Neural progenitor cell (in vitro differentiated cells): ENCODE measurements at regions not wholly inside any gene's neighbourhood (a gene's known extent, or its start where the extent isn't known, plus 50 kb on each side); places are given as distances from the start of the nearest gene placed in this dataset.

Experiments used
- DNase-seq: peaks from one replicate; pipeline ENCODE4 v3.0.0-alpha.2; 2016; ENCODE audit warnings: low spot score
- H2AFZ ChIP-seq: fragments of 200-600 bp; sonication (generic); replicated peaks from 2 replicates; pipeline ENCODE4 v1.6.1; 2016; ENCODE audit warnings: antibody characterized with exemption
- H3F3A ChIP-seq: fragments of 200-600 bp; sonication (generic); 2 replicates; pipeline ENCODE4 v1.6.1; 2016; ENCODE audit warnings: antibody characterized with exemption, low read depth
- H3K27ac ChIP-seq: fragments of 200-600 bp; sonication (generic); 2 replicates; pipeline ENCODE4 v1.5.1; 2016; ENCODE audit warnings: mild to moderate bottlenecking
- H3K27me3 ChIP-seq: fragments of 200-600 bp; sonication (generic); 2 replicates; pipeline ENCODE4 v1.6.1; 2016; ENCODE audit warnings: mild to moderate bottlenecking, moderate library complexity
- H3K36me3 ChIP-seq: fragments of 200-600 bp; sonication (generic); 2 replicates; pipeline ENCODE4 v1.5.1; 2016
- H3K4me1 ChIP-seq: fragments of 200-600 bp; sonication (generic); 2 replicates; pipeline ENCODE4 v1.6.1; 2016; ENCODE audit warnings: mixed run types
- H3K4me2 ChIP-seq: fragments of 200-600 bp; sonication (generic); 2 replicates; pipeline ENCODE4 v1.6.1; 2016
- H3K4me3 ChIP-seq: fragments of 200-600 bp; sonication (generic); 2 replicates; pipeline ENCODE4 v1.5.1; 2016
- H3K79me2 ChIP-seq: fragments of 200-600 bp; sonication (generic); 2 replicates; pipeline ENCODE4 v1.6.1; 2016; ENCODE audit warnings: low read depth
- H3K9ac ChIP-seq: fragments of 200-600 bp; sonication (generic); 2 replicates; pipeline ENCODE4 v1.6.1; 2016
- H3K9me3 ChIP-seq: fragments of 200-600 bp; sonication (generic); 2 replicates; pipeline ENCODE4 v1.5.1; 2016; ENCODE audit warnings: low read depth
- H4K20me1 ChIP-seq: fragments of 200-600 bp; sonication (generic); 2 replicates; pipeline ENCODE4 v1.6.1; 2016; ENCODE audit warnings: low read depth
- H3K27ac Mint-ChIP-seq: 3 replicates; pipeline ENCODE4 v1.8.0; 2021; ENCODE audit warnings: mixed read lengths
- H3K27me3 Mint-ChIP-seq: 2 replicates; pipeline ENCODE4 v1.8.0; 2022; ENCODE audit warnings: low read depth, mild to moderate bottlenecking, inconsistent platforms, moderate library complexity, mixed read lengths; ENCODE audit not compliant: insufficient read depth
- H3K36me3 Mint-ChIP-seq: 3 replicates; pipeline ENCODE4 v1.8.0; 2021; ENCODE audit warnings: mixed read lengths
- H3K4me1 Mint-ChIP-seq: 3 replicates; pipeline ENCODE4 v1.8.0; 2021; ENCODE audit warnings: mixed read lengths
- H3K4me3 Mint-ChIP-seq: 3 replicates; pipeline ENCODE4 v1.8.0; 2021; ENCODE audit warnings: mild to moderate bottlenecking, moderate library complexity, mixed read lengths
- H3K9me3 Mint-ChIP-seq: 3 replicates; pipeline ENCODE4 v1.8.0; 2020; ENCODE audit warnings: mixed read lengths
- EZH2 ChIP-seq: fragments of 200-600 bp; sonication (generic); IDR thresholded peaks from 2 replicates; pipeline ENCODE4 v1.6.1; 2017; ENCODE audit warnings: antibody characterized with exemption, mild to moderate bottlenecking, moderate library complexity
- EZH2phosphoT487 ChIP-seq: fragments of 200-600 bp; sonication (generic); IDR thresholded peaks from 2 replicates; pipeline ENCODE4 v1.6.1; 2017; ENCODE audit warnings: antibody characterized with exemption
- TF ChIP-seq, protein P1 (sequence below): fragments of 200-600 bp; sonication (generic); IDR thresholded peaks from 2 replicates; pipeline ENCODE4 v1.5.1; 2017; ENCODE audit warnings: antibody characterized with exemption, mild to moderate bottlenecking

DNA sequence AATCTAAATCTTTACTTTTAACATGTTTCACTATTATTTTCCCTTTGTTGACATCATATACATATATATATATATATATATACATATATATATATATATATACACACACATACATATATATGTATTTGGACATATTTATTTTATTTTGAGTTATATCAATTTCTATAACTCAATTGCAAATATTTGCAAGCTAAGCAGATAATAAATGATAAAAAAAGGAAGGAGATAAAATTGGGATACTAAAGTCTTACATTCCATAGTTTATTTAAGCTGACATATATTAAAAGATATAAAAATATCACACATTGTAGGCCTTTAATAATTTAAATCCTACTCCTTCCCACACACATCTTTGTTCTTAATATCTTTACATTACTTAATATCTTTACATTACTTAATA lies 372.2 kb downstream of the GRXCR1 start:
- Histone ChIP-seq H3K4me3 (no peak overlapping the region), H3K4me1 (no peaks in the 10 kb centered on the region), H3K4me2 (no peak overlapping the region), H3F3A (no peaks in the 10 kb centered on the region), H3K36me3 (no peaks in the 10 kb centered on the region), H3K79me2 (no peaks in the 10 kb centered on the region), H3K9me3 (no peaks in the 10 kb centered on the region), H4K20me1 (no peaks in the 10 kb centered on the region), H3K9ac (no peak overlapping the region), H2AFZ (no peak overlapping the region), H3K27ac (no peak overlapping the region), H3K27me3 (no peaks in the 10 kb centered on the region)
- no peak for DNase-seq
- Mint-ChIP-seq H3K27me3 (no peaks in the 10 kb centered on the region), H3K4me3 (no peak overlapping the region), H3K36me3 (no peaks in the 10 kb centered on the region), H3K4me1 (no peaks in the 10 kb centered on the region), H3K27ac (no peak overlapping the region), H3K9me3 (peaks cover 2% of the 10 kb centered on the region)
- TF ChIP-seq, protein P1, sequence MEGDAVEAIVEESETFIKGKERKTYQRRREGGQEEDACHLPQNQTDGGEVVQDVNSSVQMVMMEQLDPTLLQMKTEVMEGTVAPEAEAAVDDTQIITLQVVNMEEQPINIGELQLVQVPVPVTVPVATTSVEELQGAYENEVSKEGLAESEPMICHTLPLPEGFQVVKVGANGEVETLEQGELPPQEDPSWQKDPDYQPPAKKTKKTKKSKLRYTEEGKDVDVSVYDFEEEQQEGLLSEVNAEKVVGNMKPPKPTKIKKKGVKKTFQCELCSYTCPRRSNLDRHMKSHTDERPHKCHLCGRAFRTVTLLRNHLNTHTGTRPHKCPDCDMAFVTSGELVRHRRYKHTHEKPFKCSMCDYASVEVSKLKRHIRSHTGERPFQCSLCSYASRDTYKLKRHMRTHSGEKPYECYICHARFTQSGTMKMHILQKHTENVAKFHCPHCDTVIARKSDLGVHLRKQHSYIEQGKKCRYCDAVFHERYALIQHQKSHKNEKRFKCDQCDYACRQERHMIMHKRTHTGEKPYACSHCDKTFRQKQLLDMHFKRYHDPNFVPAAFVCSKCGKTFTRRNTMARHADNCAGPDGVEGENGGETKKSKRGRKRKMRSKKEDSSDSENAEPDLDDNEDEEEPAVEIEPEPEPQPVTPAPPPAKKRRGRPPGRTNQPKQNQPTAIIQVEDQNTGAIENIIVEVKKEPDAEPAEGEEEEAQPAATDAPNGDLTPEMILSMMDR, result no peak
- TF ChIP-seq EZH2phosphoT487 (no peak), EZH2 (no peak)

DNA sequence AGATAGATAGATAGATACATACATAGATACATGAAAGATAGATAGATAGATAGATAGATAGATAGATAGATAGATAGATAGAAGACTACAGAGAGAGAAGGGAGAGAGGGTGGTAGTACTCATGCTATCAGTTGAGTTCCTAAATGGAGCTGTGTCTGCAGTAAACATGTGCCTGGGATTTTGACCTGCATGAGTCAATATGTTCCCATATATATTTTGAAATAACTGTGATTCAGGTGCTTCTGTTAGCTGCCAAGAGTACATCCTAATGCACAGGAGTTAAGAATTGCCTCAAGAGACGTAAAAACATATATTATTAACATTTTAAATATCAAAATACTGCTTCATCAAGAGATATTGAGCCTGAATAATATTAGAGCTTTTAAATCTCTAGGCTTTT lies 379.4 kb downstream of the GRXCR1 start:
- no peaks in the 10 kb centered on the region for H3K4me1 Mint-ChIP-seq
- Histone ChIP-seq H3K4me1 (no peaks in the 10 kb centered on the region), H3K4me3 (no peak overlapping the region), H4K20me1 (no peaks in the 10 kb centered on the region), H3K79me2 (no peaks in the 10 kb centered on the region), H3K9me3 (no peaks in the 10 kb centered on the region), H3K27me3 (no peaks in the 10 kb centered on the region), H3F3A (no peaks in the 10 kb centered on the region), H2AFZ (no peak overlapping the region), H3K4me2 (no peak overlapping the region), H3K9ac (no peak overlapping the region), H3K36me3 (no peaks in the 10 kb centered on the region), H3K27ac (no peak overlapping the region)
- H3K9me3 Mint-ChIP-seq, result no peaks in the 10 kb centered on the region
- H3K36me3 Mint-ChIP-seq, result no peaks in the 10 kb centered on the region
- no peaks in the 10 kb centered on the region for H3K27me3 Mint-ChIP-seq
- H3K4me3 Mint-ChIP-seq, result no peak overlapping the region
- no peak for DNase-seq
- H3K27ac Mint-ChIP-seq, result no peak overlapping the region
- TF ChIP-seq EZH2phosphoT487, result no peak
- TF ChIP-seq EZH2, result no peak
- TF ChIP-seq, protein P1, result no peak

DNA sequence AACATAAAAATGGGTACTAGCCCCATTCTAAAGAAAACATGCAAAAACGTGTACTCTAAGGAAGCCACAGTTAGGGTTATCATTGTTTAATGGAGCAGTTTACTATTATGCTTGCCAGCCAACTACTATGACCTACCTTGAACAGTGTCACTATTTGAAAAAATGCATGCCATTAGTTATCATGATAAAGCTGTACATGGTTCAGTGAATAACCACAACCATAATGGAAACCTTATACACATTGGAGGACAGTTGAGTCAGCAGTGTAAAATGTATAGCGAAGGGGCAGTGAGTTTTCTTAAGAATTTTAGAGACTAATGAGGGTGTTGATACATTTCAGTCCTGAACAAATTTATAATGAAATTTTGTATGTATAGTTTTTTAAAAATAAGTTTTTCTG lies 381.9 kb downstream of the GRXCR1 start:
- no peak overlapping the region for H3K27ac Mint-ChIP-seq
- H3F3A ChIP-seq, result no peaks in the 10 kb centered on the region
- H3K4me1 ChIP-seq, result no peaks in the 10 kb centered on the region
- no peak overlapping the region for H3K4me3 ChIP-seq
- no peaks in the 10 kb centered on the region for H3K79me2 ChIP-seq
- no peak overlapping the region for H3K4me3 Mint-ChIP-seq
- no peaks in the 10 kb centered on the region for H3K9me3 Mint-ChIP-seq
- no peak overlapping the region for H3K4me2 ChIP-seq
- no peaks in the 10 kb centered on the region for H3K36me3 Mint-ChIP-seq
- no peak overlapping the region for H3K9ac ChIP-seq
- TF ChIP-seq EZH2 (no peak), EZH2phosphoT487 (no peak)
- TF ChIP-seq, protein P1, result no peak
- no peaks in the 10 kb centered on the region for H3K27me3 Mint-ChIP-seq
- no peaks in the 10 kb centered on the region for H3K27me3 ChIP-seq
- DNase-seq, result no peak
- no peaks in the 10 kb centered on the region for H3K4me1 Mint-ChIP-seq
- H2AFZ ChIP-seq, result no peak overlapping the region
- H4K20me1 ChIP-seq, result no peaks in the 10 kb centered on the region
- no peaks in the 10 kb centered on the region for H3K36me3 ChIP-seq
- H3K9me3 ChIP-seq, result no peaks in the 10 kb centered on the region
- H3K27ac ChIP-seq, result no peak overlapping the region

DNA sequence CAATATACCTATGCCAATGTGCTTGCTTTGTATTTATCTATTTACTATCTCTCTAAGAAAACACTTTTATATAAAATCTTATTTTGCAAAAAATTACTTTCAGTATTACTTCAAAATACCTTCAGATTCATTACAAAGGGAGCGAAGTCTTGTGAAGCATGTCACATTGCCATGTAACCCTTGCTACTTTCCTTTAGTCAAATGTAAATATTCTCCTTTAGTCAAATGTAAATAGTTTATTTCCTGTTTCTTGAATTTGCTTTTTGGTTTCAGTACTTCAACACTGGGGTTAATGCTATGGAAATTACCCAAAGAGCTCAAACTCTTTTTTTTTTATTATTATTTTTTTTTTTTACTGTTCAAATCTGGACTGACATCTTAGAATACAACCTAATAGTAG lies 383.3 kb downstream of the GRXCR1 start:
- Histone ChIP-seq H2AFZ (no peak overlapping the region), H3K36me3 (no peaks in the 10 kb centered on the region), H3K9me3 (no peaks in the 10 kb centered on the region), H3K79me2 (no peaks in the 10 kb centered on the region), H4K20me1 (no peaks in the 10 kb centered on the region), H3F3A (no peaks in the 10 kb centered on the region), H3K27ac (no peak overlapping the region), H3K9ac (no peak overlapping the region), H3K4me1 (no peaks in the 10 kb centered on the region), H3K4me3 (no peak overlapping the region), H3K27me3 (no peaks in the 10 kb centered on the region), H3K4me2 (no peak overlapping the region)
- DNase-seq, result no peak
- no peaks in the 10 kb centered on the region for H3K9me3 Mint-ChIP-seq
- no peak overlapping the region for H3K4me3 Mint-ChIP-seq
- no peaks in the 10 kb centered on the region for H3K36me3 Mint-ChIP-seq
- H3K4me1 Mint-ChIP-seq, result no peaks in the 10 kb centered on the region
- H3K27ac Mint-ChIP-seq, result no peak overlapping the region
- no peaks in the 10 kb centered on the region for H3K27me3 Mint-ChIP-seq
- TF ChIP-seq, protein P1, result no peak
- TF ChIP-seq EZH2 (no peak), EZH2phosphoT487 (no peak)
